Left lung (tissue), 4 donors: ENCODE measurements at regions not wholly inside any gene's neighbourhood (a gene's known extent, or its start where the extent isn't known, plus 50 kb on each side); places are given as distances from the start of the nearest gene placed in this dataset.

Source experiments
- ATAC-seq: fragments of 200-7000 bp; cut with Tn5 transposase; one replicate; pipeline ENCODE4 v1.9.1; 2020; ENCODE audit warnings: moderate library complexity
- DNase-seq, 4 donors: peaks; one replicate each; pipeline ENCODE4 v3.0.0-alpha.2; 2013 to 2020
- H3K27ac ChIP-seq, 2 donors: fragments of 200-600 bp; sonication (generic) in 1 of 2; one replicate each; pipeline versions ENCODE4 v1.5.0 to v1.8.0; 2020 to 2021
- H3K27me3 ChIP-seq, 2 donors: fragments of 200-600 bp; sonication (generic) in 1 of 2; one replicate each; pipeline versions ENCODE4 v1.5.0 to v1.8.0; 2020 to 2021
- H3K36me3 ChIP-seq, 2 donors: fragments of 200-600 bp; sonication (generic) in 1 of 2; one replicate each; pipeline versions ENCODE4 v1.5.0 to v1.8.0; 2020 to 2021
- H3K4me1 ChIP-seq, 2 donors: fragments of 200-600 bp; one replicate each; pipeline ENCODE4 v1.8.0; 2021
- H3K4me3 ChIP-seq, 2 donors: fragments of 200-600 bp; sonication (generic) in 1 of 2; one replicate each; pipeline versions ENCODE4 v1.5.0 to v1.8.0; 2020 to 2021; ENCODE audit warnings: mild to moderate bottlenecking in 1 of 2
- H3K9me3 ChIP-seq, 2 donors: fragments of 200-600 bp; sonication (generic) in 1 of 2; one replicate each; pipeline versions ENCODE4 v1.5.0 to v1.8.0; 2020 to 2021
- intact Hi-C, 2 donors: fragments of 100-400 bp; cut with DNase I; formaldehyde crosslinking; loops; one replicate each; pipeline versions ENCODE4 v1.11.2 to v1.14.2; 2022
- TF ChIP-seq, protein P1 (sequence below), 2 donors: fragments of 200-600 bp; sonication (generic) in 1 of 2; IDR thresholded peaks; one replicate each; pipeline versions ENCODE4 v1.5.0 to v1.8.0; 2021; ENCODE audit warnings: antibody characterized with exemption in 2 of 2
- donor health status: DM: no; HTN: yes; CAD: no.
- donor health status: DM: no; HTN: no; CAD: no.

DNA sequence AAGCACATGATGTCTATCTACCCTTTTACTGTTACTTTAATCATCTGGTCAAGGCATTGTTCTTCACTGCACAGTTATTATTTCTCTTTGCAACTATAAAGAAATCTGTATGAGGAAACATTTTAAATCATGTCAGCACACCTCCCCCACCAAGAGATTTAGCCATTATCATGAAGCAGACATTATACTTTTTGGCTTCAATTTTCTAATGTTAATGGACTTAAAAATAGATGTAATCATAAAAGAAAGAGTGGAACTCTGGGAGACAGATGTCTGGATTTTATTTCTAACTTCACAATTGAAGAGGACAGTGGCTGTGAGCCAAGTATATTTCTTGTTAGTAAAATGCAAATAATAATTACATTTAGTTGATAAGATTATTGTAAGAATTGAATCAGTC, 932.4 kb downstream of the TAF11L14 start:
- TF ChIP-seq, protein P1, sequence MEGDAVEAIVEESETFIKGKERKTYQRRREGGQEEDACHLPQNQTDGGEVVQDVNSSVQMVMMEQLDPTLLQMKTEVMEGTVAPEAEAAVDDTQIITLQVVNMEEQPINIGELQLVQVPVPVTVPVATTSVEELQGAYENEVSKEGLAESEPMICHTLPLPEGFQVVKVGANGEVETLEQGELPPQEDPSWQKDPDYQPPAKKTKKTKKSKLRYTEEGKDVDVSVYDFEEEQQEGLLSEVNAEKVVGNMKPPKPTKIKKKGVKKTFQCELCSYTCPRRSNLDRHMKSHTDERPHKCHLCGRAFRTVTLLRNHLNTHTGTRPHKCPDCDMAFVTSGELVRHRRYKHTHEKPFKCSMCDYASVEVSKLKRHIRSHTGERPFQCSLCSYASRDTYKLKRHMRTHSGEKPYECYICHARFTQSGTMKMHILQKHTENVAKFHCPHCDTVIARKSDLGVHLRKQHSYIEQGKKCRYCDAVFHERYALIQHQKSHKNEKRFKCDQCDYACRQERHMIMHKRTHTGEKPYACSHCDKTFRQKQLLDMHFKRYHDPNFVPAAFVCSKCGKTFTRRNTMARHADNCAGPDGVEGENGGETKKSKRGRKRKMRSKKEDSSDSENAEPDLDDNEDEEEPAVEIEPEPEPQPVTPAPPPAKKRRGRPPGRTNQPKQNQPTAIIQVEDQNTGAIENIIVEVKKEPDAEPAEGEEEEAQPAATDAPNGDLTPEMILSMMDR (IDR thresholded peaks at IDR 0.05), result no peak
- Histone ChIP-seq H3K4me3 (no peak overlapping the region), H3K4me1 (no peaks in the 10 kb centered on the region), H3K36me3 (no peaks in the 10 kb centered on the region), H3K27ac (no peak overlapping the region), H3K27me3 (no peaks in the 10 kb centered on the region), H3K9me3 (peaks cover 0 to 9% of the 10 kb centered on the region in 2 donors)
- intact Hi-C loops, result no loop called here
- DNase-seq (no peak), ATAC-seq (no peak)

- TF ChIP-seq, protein P1 (IDR thresholded peaks at IDR 0.05), result no peak
- no peaks in the 10 kb centered on the region for H3K4me1 ChIP-seq
- intact Hi-C loops, result no loop called here
- H3K9me3 ChIP-seq, result peaks cover 0 to 3% of the 10 kb centered on the region in 2 donors
- ATAC-seq, result no peak
- no peak for DNase-seq
- no peak overlapping the region for H3K27ac ChIP-seq
- H3K4me3 ChIP-seq, result no peak overlapping the region
- H3K27me3 ChIP-seq, result no peaks in the 10 kb centered on the region
- H3K36me3 ChIP-seq, result no peaks in the 10 kb centered on the region
Observed at GRCh38 chr5:18576586-18576985, 942.3 kb downstream of the TAF11L14 start.

DNA sequence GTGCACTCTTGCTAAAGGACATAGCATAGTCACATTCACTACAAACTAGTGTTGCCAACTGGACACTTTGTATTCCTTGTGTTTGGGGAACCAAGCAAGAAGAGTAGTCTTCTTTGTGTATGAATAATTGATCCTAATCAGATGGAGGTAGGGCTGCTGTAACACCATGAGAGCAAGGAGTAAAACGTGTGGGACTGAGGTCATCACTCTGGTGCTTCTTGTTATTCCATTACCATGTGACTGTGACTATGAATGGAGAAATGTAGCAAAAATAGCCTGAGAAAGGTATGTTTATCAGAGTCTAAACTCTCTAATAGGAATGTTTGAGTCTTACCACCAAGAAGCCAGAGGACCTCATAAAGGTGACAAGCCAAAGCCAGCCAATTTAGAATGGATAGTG, 966.9 kb downstream of the TAF11L14 start:
- Histone ChIP-seq H3K36me3 (no peaks in the 10 kb centered on the region), H3K4me3 (no peak overlapping the region), H3K27me3 (no peaks in the 10 kb centered on the region), H3K9me3 (peaks cover 0 to under 1% of the 10 kb centered on the region in 2 donors), H3K27ac (no peak overlapping the region), H3K4me1 (no peaks in the 10 kb centered on the region)
- DNase-seq, result no peak
- no peak for ATAC-seq
- intact Hi-C loops, result no loop called here
- TF ChIP-seq, protein P1 (IDR thresholded peaks at IDR 0.05), result no peak

DNA sequence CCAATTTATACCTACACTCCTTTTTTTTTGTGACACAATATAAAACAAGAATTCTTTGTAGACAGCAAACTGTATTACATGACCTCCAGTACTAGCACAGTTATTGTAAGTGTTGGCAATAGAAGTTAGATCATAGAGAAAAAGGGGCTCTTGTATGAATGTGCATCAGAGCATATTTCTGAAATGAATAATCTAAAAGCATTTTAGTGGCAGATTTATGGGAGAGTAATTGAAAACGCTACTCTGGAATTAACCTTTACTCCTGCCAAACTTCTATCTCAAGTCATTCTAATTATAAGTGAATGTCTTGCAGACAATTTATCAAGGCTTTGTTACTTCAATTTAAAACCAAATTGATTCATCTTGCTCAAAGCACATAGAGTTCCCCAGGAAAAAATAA, 968.1 kb downstream of the TAF11L14 start:
- ATAC-seq (no peak), DNase-seq (no peak)
- TF ChIP-seq, protein P1 (IDR thresholded peaks at IDR 0.05), result no peak
- Histone ChIP-seq H3K36me3 (no peaks in the 10 kb centered on the region), H3K4me1 (no peaks in the 10 kb centered on the region), H3K9me3 (no peaks in the 10 kb centered on the region), H3K27ac (no peak overlapping the region), H3K27me3 (no peaks in the 10 kb centered on the region), H3K4me3 (no peak overlapping the region)
- intact Hi-C loops, result no loop called here

GRCh38 chr5:18605186-18605585, 970.9 kb downstream of the TAF11L14 start:
- H3K36me3 ChIP-seq, result no peaks in the 10 kb centered on the region
- intact Hi-C loops, result no loop called here
- H3K4me1 ChIP-seq, result no peaks in the 10 kb centered on the region
- TF ChIP-seq, protein P1 (IDR thresholded peaks at IDR 0.05), result no peak
- H3K27ac ChIP-seq, result no peak overlapping the region
- DNase-seq (no peak), ATAC-seq (no peak)
- no peaks in the 10 kb centered on the region for H3K9me3 ChIP-seq
- no peaks in the 10 kb centered on the region for H3K27me3 ChIP-seq
- no peak overlapping the region for H3K4me3 ChIP-seq
